ENCODE measurements at regions not wholly inside any gene's neighbourhood (a gene's known extent, or its start where the extent isn't known, plus 50 kb on each side); places are given as distances from the start of the nearest gene placed in this dataset.
A peak's percentile ranks its signal among the peaks of the same experiment; 100 is the strongest.

DNA sequence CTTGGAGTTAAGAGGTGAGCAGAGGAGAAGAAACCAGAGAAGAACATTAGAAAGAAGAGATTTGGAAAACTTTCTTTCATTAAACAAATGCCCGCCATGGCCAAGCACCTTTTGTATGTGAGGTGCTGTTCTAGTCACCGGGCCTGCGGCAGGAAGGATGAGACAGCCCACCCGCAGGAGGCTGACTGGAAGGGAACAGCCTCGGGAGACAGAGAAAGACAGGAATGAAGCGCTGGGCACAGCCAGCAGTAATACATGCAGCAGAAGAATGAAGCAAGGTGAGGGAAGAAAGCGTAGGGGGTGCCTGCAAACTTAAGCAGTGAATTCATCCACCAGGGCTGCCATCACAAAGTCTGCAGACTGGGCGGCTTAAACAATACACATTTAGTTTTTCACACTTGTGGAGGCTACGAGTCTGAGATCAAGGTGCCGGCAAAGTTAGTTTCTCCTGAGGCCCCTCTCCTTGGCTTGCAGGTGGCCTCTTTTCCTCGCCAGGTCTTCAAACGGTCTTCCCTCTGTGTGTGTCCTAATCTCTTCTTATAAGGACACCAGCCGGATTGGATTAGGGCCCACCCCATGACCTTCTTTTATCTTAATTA, 188.1 kb downstream of the PSMG1 start:
- 84% methylated on average over 13 of the region's 13 CpGs for WGBS (ENCODE audit: low lambda C conversion rate, missing lambda C conversion rate)
- Histone ChIP-seq H3K4me3 (no peak overlapping the region), H3K79me2 (no peaks in the 10 kb centered on the region), H2AFZ (no peak overlapping the region), H3K4me1 (ENCODE audit: insufficient read depth) (peaks cover 33% of the 10 kb centered on the region), H3K4me2 (no peak overlapping the region), H3K9me2 (replicated peaks; ENCODE audit: insufficient read depth) (no peaks in the 10 kb centered on the region), H3K27me3 (no peaks in the 10 kb centered on the region), H4K20me1 (ENCODE audit: insufficient read depth, poor library complexity, severe bottlenecking) (no peaks in the 10 kb centered on the region), H3K27ac (no peak overlapping the region), H3K36me3 (replicated peaks; ENCODE audit: insufficient read depth, low read depth) (no peaks in the 10 kb centered on the region), H3K9me3 (ENCODE audit: low read depth) (no peaks in the 10 kb centered on the region)
- no peak for DNase-seq (ENCODE audit: low spot score)
- TF ChIP-seq, protein P1, sequence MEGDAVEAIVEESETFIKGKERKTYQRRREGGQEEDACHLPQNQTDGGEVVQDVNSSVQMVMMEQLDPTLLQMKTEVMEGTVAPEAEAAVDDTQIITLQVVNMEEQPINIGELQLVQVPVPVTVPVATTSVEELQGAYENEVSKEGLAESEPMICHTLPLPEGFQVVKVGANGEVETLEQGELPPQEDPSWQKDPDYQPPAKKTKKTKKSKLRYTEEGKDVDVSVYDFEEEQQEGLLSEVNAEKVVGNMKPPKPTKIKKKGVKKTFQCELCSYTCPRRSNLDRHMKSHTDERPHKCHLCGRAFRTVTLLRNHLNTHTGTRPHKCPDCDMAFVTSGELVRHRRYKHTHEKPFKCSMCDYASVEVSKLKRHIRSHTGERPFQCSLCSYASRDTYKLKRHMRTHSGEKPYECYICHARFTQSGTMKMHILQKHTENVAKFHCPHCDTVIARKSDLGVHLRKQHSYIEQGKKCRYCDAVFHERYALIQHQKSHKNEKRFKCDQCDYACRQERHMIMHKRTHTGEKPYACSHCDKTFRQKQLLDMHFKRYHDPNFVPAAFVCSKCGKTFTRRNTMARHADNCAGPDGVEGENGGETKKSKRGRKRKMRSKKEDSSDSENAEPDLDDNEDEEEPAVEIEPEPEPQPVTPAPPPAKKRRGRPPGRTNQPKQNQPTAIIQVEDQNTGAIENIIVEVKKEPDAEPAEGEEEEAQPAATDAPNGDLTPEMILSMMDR (IDR thresholded peaks at IDR 0.05; ENCODE audit: poor library complexity) = no peak
- TF ChIP-seq EZH2phosphoT487 (IDR thresholded peaks at IDR 0.05; ENCODE audit: low read depth, severe bottlenecking, unreplicated experiment) (no peak), EZH2 (IDR thresholded peaks at IDR 0.05; ENCODE audit: borderline replicate concordance) (no peak)

DNA sequence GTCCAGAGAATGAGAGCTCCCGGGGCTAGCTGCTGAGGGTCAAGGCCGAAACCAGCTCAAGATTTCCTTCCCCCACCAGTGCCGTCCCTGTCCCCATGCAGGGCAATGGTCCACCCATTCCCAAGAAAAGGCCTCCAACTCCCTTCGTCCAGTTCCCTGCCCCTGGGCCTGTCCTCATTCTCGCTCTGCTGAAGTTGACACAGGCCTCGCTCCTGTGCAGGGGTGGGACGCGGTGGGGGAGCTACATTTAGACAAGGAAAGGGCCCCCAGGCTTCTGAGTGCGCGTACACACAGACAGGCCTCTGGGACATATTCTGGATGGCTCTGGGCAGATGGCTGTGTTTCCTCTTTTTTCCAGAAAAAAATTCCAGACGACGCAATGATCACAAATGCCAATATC, 188.3 kb downstream of the ETS2 start:
- DNase-seq (ENCODE audit: low spot score) = no peak
- WGBS (ENCODE audit: low lambda C conversion rate, missing lambda C conversion rate) = 90% methylated on average over 12 of the region's 12 CpGs
- Histone ChIP-seq H3K9me3 (ENCODE audit: low read depth) (no peaks in the 10 kb centered on the region), H2AFZ (no peak overlapping the region), H3K27me3 (no peaks in the 10 kb centered on the region), H4K20me1 (ENCODE audit: insufficient read depth, poor library complexity, severe bottlenecking) (no peaks in the 10 kb centered on the region), H3K4me2 (no peak overlapping the region), H3K4me1 (ENCODE audit: insufficient read depth) (peaks cover 40% of the 10 kb centered on the region), H3K36me3 (replicated peaks; ENCODE audit: insufficient read depth, low read depth) (no peaks in the 10 kb centered on the region), H3K27ac (peak overlapping the region; percentile 27), H3K4me3 (no peak overlapping the region), H3K79me2 (no peaks in the 10 kb centered on the region), H3K9me2 (replicated peaks; ENCODE audit: insufficient read depth) (no peaks in the 10 kb centered on the region)
- TF ChIP-seq EZH2phosphoT487 (IDR thresholded peaks at IDR 0.05; ENCODE audit: low read depth, severe bottlenecking, unreplicated experiment) (no peak), EZH2 (IDR thresholded peaks at IDR 0.05; ENCODE audit: borderline replicate concordance) (no peak)
- TF ChIP-seq, protein P1 (IDR thresholded peaks at IDR 0.05; ENCODE audit: poor library complexity) = no peak

DNA sequence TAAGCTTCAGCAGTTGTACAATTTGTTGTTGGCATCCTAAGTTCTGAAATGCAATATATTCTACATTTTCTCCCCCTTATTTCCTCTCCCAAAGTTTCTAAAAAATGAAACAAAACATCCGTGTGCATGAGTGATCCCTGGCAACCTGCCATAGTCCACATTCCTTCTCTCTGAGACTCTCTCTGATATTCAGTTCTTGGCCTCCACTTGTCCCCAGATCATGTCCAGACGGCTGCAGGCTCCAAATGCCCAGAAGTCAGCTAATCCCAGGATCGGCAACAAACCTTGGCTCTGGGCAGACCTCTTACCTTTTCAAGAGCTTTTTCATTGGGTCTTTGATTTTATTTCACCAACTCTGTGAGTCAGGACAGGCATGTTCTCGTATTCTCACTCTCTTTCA, 187.8 kb downstream of the ETS2 start:
- peak; percentile 71 for DNase-seq (ENCODE audit: low spot score)

More for the DNA sequence above, 187.8 kb downstream of the ETS2 start:
- 48% methylated on average over 4 of the region's 4 CpGs for WGBS (ENCODE audit: low lambda C conversion rate, missing lambda C conversion rate)
- Histone ChIP-seq H3K4me1 (ENCODE audit: insufficient read depth) (peaks cover 45% of the 10 kb centered on the region), H3K4me2 (no peak overlapping the region), H3K9me3 (ENCODE audit: low read depth) (no peaks in the 10 kb centered on the region), H3K27me3 (no peaks in the 10 kb centered on the region), H3K36me3 (replicated peaks; ENCODE audit: insufficient read depth, low read depth) (no peaks in the 10 kb centered on the region), H4K20me1 (ENCODE audit: insufficient read depth, poor library complexity, severe bottlenecking) (no peaks in the 10 kb centered on the region), H2AFZ (no peak overlapping the region), H3K79me2 (no peaks in the 10 kb centered on the region), H3K27ac (peak overlapping the region; percentile 41), H3K4me3 (no peak overlapping the region), H3K9me2 (replicated peaks; ENCODE audit: insufficient read depth) (no peaks in the 10 kb centered on the region)
- TF ChIP-seq EZH2phosphoT487 (IDR thresholded peaks at IDR 0.05; ENCODE audit: low read depth, severe bottlenecking, unreplicated experiment) = no peak
- TF ChIP-seq EZH2 (IDR thresholded peaks at IDR 0.05; ENCODE audit: borderline replicate concordance) = no peak
- TF ChIP-seq, protein P1 (IDR thresholded peaks at IDR 0.05; ENCODE audit: poor library complexity) = no peak
